OCI-LY1 (cell line): ENCODE measurements at regions not wholly inside any gene's neighbourhood (a gene's known extent, or its start where the extent isn't known, plus 50 kb on each side); places are given as distances from the start of the nearest gene placed in this dataset.

Experiments used
- CTCF ChIP-seq: fragments of 200-600 bp; sonication (generic), shearing (Covaris generic); IDR thresholded peaks from 2 replicates; pipeline ENCODE4 v1.5.1; 2017; ENCODE audit warnings: mild to moderate bottlenecking, antibody characterized with exemption, low read length, moderate library complexity, mixed read lengths
- EZH2 ChIP-seq: fragments of 200-600 bp; sonication (generic), shearing (Covaris generic); IDR thresholded peaks from 2 replicates; pipeline ENCODE4 v1.8.0; 2017; ENCODE audit warnings: borderline replicate concordance, mixed run types, mild to moderate bottlenecking, antibody characterized with exemption, low read length, moderate library complexity, mixed read lengths

- no peak for TF ChIP-seq CTCF
- no peak for TF ChIP-seq EZH2
Measured at GRCh38 chr20:61170496-61171320, 81.4 kb upstream of the CDH4 start.
